Transverse colon (tissue), 4 donors: ENCODE measurements at regions not wholly inside any gene's neighbourhood (a gene's known extent, or its start where the extent isn't known, plus 50 kb on each side); places are given as distances from the start of the nearest gene placed in this dataset.

Experiments used
- DNase-seq: peaks from one replicate; pipeline ENCODE4 v3.0.0-alpha.2; 2019
- H3K27ac ChIP-seq, 4 donors: fragments of 200-600 bp; sonication (generic); 2 replicates each; pipeline ENCODE4 v1.5.1; 2016 to 2018; ENCODE audit warnings: inconsistent platforms in 4 of 4
- H3K27me3 ChIP-seq: fragments of 200-600 bp; sonication (generic); 2 replicates; pipeline ENCODE4 v1.5.1; 2017; ENCODE audit warnings: inconsistent platforms
- H3K36me3 ChIP-seq, 4 donors: fragments of 200-600 bp; sonication (generic); 2 replicates each; pipeline ENCODE4 v1.5.1; 2017 to 2019; ENCODE audit warnings: inconsistent platforms in 4 of 4
- H3K4me1 ChIP-seq, 4 donors: fragments of 200-600 bp; sonication (generic); 2 replicates each; pipeline ENCODE4 v1.5.1; 2017 to 2020; ENCODE audit warnings: inconsistent platforms in 4 of 4
- H3K4me3 ChIP-seq, 4 donors: fragments of 200-600 bp; sonication (generic); 1 replicate in 1 of 4; 2 replicates in 3 of 4; pipeline versions ENCODE4 v1.5.1 to v1.6.1; 2017 to 2019; ENCODE audit warnings: inconsistent platforms in 4 of 4
- H3K9me3 ChIP-seq, 2 donors: fragments of 200-600 bp; sonication (generic); 2 replicates each; pipeline ENCODE4 v1.5.1; 2017 to 2019; ENCODE audit warnings: inconsistent platforms in 2 of 2
- EP300 ChIP-seq: sonication (generic); formaldehyde crosslinking; IDR thresholded peaks from one replicate; pipeline ENCODE4 v1.6.1; 2017; ENCODE audit warnings: antibody characterized with exemption, low read depth
- POLR2A ChIP-seq: fragments of 450-650 bp; IDR thresholded peaks from one replicate; pipeline ENCODE4 v1.6.1; 2016; ENCODE audit warnings: antibody characterized with exemption, mild to moderate bottlenecking, moderate library complexity
- POLR2AphosphoS5 ChIP-seq, 3 donors: sonication (generic); formaldehyde crosslinking; IDR thresholded peaks; one replicate each; pipeline ENCODE4 v1.6.1; 2016; ENCODE audit warnings: antibody characterized with exemption in 3 of 3
- WGBS, 2 donors: methylation state at CpG; one replicate each; pipeline ENCODE4 v1.1.5; 2018; ENCODE audit warnings: low coverage in 1 of 2; 5-methylcytosine and 5-hydroxymethylcytosine counted together
- in situ Hi-C, 4 donors: fragments of 200-750 bp; cut with MboI; loops; one replicate each; pipeline versions ENCODE4 v1.15.0 to v1.15.1; 2017; ENCODE audit warnings: low sequenced_read_pairs in 3 of 4, low pct_ligation_motif_present in 1 of 4, low pct_unique_long_range_greater_than_20kb in 1 of 4
- intact Hi-C: fragments of 100-400 bp; cut with DNase I; formaldehyde crosslinking; loops from one replicate; pipeline ENCODE4 v1.15.1; 2023; ENCODE audit warnings: low total_unique reads
- TF ChIP-seq, protein P1 (sequence below), 5 experiments: fragments of 200-600 bp in 3 of 5; fragments of 450-650 bp in 2 of 5; sonication (generic) in 3 of 5; IDR thresholded peaks; 1 replicate in 2 of 5; 2 replicates in 3 of 5; pipeline ENCODE4 v1.5.1; 2016 to 2017; ENCODE audit warnings: antibody characterized with exemption in 5 of 5, inconsistent platforms in 3 of 5, mild to moderate bottlenecking in 2 of 5, moderate library complexity in 1 of 5

DNA sequence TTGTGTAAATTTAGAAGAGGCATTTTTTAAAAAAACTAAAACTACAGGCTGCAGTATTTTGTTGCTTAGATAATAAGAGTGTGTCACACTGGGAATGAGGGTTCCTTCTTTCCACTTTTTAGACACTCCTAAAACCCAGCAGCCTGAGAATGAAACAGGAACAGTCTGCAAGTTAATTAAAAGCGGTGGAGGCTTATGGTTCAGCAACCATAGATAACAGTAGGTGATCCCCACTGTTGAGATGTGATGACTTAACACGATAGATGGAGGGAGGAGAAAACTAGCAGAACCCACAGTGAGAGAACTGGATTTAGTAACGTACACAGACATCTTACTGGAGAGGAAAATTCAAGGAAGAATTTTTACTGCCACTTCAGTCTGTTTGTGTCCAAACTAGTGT, 767.3 kb downstream of the C4orf33 start:
- no peak overlapping the region for H3K27ac ChIP-seq
- 72 to 77% methylated on average over 3 of the region's 3 CpGs for WGBS, 2 donors
- TF ChIP-seq, protein P1, sequence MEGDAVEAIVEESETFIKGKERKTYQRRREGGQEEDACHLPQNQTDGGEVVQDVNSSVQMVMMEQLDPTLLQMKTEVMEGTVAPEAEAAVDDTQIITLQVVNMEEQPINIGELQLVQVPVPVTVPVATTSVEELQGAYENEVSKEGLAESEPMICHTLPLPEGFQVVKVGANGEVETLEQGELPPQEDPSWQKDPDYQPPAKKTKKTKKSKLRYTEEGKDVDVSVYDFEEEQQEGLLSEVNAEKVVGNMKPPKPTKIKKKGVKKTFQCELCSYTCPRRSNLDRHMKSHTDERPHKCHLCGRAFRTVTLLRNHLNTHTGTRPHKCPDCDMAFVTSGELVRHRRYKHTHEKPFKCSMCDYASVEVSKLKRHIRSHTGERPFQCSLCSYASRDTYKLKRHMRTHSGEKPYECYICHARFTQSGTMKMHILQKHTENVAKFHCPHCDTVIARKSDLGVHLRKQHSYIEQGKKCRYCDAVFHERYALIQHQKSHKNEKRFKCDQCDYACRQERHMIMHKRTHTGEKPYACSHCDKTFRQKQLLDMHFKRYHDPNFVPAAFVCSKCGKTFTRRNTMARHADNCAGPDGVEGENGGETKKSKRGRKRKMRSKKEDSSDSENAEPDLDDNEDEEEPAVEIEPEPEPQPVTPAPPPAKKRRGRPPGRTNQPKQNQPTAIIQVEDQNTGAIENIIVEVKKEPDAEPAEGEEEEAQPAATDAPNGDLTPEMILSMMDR (IDR thresholded peaks at IDR 0.05) = no peak
- TF ChIP-seq POLR2AphosphoS5 (IDR thresholded peaks at IDR 0.05) (no peak), EP300 (no peak), POLR2A (no peak)

DNA sequence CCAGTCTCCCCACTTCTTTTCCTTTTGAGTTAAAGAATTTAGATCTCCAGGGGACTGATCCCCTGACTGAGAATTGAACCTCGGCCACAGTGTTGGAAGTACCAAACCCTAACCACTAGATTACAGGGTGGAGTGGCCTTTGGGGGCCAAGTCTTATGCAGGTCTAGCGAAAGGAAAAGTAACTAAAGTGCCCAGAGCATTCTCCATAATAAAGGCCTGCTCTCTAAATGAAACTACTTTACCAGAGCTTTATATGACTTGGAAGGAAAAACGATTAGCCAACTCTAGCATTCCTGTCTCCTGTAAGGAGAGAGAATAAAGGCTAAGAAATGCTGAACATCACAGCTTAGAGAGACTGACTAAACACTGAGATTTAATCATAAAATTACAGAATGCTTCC, 788.0 kb downstream of the C4orf33 start:
- Histone ChIP-seq H3K4me1 (no peaks in the 10 kb centered on the region), H3K4me3 (no peak overlapping the region), H3K27me3 (no peaks in the 10 kb centered on the region), H3K27ac (no peak overlapping the region), H3K36me3 (no peaks in the 10 kb centered on the region), H3K9me3 (no peaks in the 10 kb centered on the region)
- WGBS, 2 donors = 60 to 67% methylated on average over 2 to 3 of the region's 3 CpGs
- TF ChIP-seq EP300 (no peak), POLR2AphosphoS5 (IDR thresholded peaks at IDR 0.05) (no peak), POLR2A (no peak)
- TF ChIP-seq, protein P1 (IDR thresholded peaks at IDR 0.05) = no peak
- in situ Hi-C loops (no loop called here), intact Hi-C loops (no loop called here)
- DNase-seq = no peak

More for the DNA sequence above, 767.3 kb downstream of the C4orf33 start:
- Histone ChIP-seq H3K36me3 (no peaks in the 10 kb centered on the region), H3K4me3 (no peak overlapping the region), H3K9me3 (no peaks in the 10 kb centered on the region), H3K4me1 (no peaks in the 10 kb centered on the region), H3K27me3 (no peaks in the 10 kb centered on the region)
- in situ Hi-C loops (no loop called here), intact Hi-C loops (no loop called here)
- DNase-seq = no peak

DNA sequence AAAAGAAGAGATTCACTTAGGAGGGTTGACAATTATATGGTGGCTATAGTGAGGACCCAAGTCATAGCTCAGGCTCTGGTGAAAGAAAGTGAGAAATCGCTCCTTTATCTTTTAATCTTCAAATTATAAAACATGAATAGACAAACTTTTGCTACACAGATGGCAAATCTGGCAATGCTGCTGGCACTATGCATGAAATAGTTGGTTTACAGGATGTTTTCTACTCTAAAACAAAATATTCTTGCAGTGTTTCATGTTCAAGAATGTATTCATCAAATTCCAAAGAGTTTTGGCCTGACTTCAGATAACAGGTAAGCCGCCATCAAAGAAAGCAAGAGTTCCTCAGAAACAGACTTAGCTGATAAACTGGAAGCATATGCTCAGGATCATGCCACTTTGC, 801.2 kb downstream of the C4orf33 start:
- intact Hi-C loops = no loop called here
- DNase-seq = no peak
- H3K36me3 ChIP-seq = no peaks in the 10 kb centered on the region
- TF ChIP-seq EP300 (no peak), POLR2AphosphoS5 (IDR thresholded peaks at IDR 0.05) (no peak), POLR2A (no peak)
- TF ChIP-seq, protein P1 (IDR thresholded peaks at IDR 0.05) = no peak
- H3K27me3 ChIP-seq = no peaks in the 10 kb centered on the region
- H3K4me1 ChIP-seq = no peaks in the 10 kb centered on the region
- H3K4me3 ChIP-seq = no peak overlapping the region
- H3K9me3 ChIP-seq = no peaks in the 10 kb centered on the region
- in situ Hi-C loops = no loop called here
- 60 to 72% methylated on average over 1 to 2 of the region's 2 CpGs for WGBS, 2 donors
- H3K27ac ChIP-seq = no peak overlapping the region

DNA sequence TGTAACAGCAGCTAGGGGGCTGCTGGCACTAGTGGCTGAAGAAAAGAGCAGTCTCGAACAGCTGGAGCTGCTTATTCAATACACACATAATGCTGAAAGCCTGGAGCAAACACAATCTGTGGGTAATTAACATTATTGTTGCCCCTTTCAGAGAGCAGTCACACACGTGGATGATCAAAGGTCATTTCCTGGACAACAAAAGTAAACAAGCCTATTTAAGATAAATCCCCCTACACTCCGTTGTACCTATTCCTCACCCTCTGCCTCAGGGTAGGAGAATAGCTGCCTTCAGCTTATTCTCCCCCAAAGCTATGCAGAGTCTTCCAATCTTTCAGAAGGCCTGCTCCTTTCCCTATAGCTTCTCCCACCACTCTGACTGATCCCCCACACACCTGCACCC, 803.9 kb downstream of the C4orf33 start:
- H3K27ac ChIP-seq = no peak overlapping the region
- H3K27me3 ChIP-seq = no peaks in the 10 kb centered on the region
- no peak for TF ChIP-seq EP300
- no peak for TF ChIP-seq POLR2A
- no peak for TF ChIP-seq POLR2AphosphoS5 (IDR thresholded peaks at IDR 0.05)
- TF ChIP-seq, protein P1 (IDR thresholded peaks at IDR 0.05) = no peak
- H3K36me3 ChIP-seq = no peaks in the 10 kb centered on the region
- intact Hi-C loops (no loop called here), in situ Hi-C loops (no loop called here)
- H3K9me3 ChIP-seq = no peaks in the 10 kb centered on the region
- 25 to 39% methylated on average over 2 to 3 of the region's 3 CpGs for WGBS, 2 donors
- H3K4me1 ChIP-seq = no peaks in the 10 kb centered on the region
- DNase-seq = no peak
- H3K4me3 ChIP-seq = no peak overlapping the region
